ENCODE measurements at regions not wholly inside any gene's neighbourhood (a gene's known extent, or its start where the extent isn't known, plus 50 kb on each side); places are given as distances from the start of the nearest gene placed in this dataset.

GRCh38 chr12:83365317-83365716 is 678.6 kb downstream of the TMTC2 start:
- intact Hi-C loops (cut with DNase I), result no loop called here
- Histone ChIP-seq H3K27ac (no peak overlapping the region), H3K27me3 (ENCODE audit: low read depth) (no peaks in the 10 kb centered on the region), H3K4me3 (no peak overlapping the region), H3K36me3 (no peaks in the 10 kb centered on the region), H3K4me1 (no peaks in the 10 kb centered on the region), H3K9me3 (no peaks in the 10 kb centered on the region)
- ATAC-seq (no peak), DNase-seq (no peak)
- TF ChIP-seq, protein P1, sequence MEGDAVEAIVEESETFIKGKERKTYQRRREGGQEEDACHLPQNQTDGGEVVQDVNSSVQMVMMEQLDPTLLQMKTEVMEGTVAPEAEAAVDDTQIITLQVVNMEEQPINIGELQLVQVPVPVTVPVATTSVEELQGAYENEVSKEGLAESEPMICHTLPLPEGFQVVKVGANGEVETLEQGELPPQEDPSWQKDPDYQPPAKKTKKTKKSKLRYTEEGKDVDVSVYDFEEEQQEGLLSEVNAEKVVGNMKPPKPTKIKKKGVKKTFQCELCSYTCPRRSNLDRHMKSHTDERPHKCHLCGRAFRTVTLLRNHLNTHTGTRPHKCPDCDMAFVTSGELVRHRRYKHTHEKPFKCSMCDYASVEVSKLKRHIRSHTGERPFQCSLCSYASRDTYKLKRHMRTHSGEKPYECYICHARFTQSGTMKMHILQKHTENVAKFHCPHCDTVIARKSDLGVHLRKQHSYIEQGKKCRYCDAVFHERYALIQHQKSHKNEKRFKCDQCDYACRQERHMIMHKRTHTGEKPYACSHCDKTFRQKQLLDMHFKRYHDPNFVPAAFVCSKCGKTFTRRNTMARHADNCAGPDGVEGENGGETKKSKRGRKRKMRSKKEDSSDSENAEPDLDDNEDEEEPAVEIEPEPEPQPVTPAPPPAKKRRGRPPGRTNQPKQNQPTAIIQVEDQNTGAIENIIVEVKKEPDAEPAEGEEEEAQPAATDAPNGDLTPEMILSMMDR (IDR thresholded peaks at IDR 0.05), result no peak

DNA sequence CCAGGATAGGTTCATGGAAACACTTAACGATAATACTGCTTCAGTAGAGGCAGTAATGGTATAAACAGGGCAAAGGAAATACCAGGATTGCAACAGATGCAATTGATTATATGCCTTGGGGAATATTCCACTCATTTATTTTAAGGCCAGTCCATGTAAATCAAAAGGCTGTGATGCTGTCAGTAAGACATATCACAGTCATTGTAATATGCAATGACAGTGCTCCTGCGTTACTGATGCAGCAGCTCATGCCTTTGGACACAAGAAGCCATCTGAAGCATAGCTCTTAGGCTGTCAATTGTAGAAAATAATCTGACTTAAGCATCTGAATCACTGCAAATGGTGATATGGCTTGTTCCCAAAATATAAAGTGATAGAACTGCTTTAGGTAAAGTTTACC is 674.8 kb downstream of the TMTC2 start:
- Histone ChIP-seq H3K4me3 (no peak overlapping the region), H3K36me3 (no peaks in the 10 kb centered on the region), H3K9me3 (no peaks in the 10 kb centered on the region), H3K4me1 (no peaks in the 10 kb centered on the region), H3K27me3 (ENCODE audit: low read depth) (no peaks in the 10 kb centered on the region), H3K27ac (no peak overlapping the region)
- ATAC-seq (no peak), DNase-seq (no peak)
- intact Hi-C loops (cut with DNase I), result no loop called here
- TF ChIP-seq, protein P1 (IDR thresholded peaks at IDR 0.05), result no peak

- Histone ChIP-seq H3K9me3 (no peaks in the 10 kb centered on the region), H3K36me3 (no peaks in the 10 kb centered on the region), H3K27me3 (ENCODE audit: low read depth) (no peaks in the 10 kb centered on the region), H3K4me3 (no peak overlapping the region), H3K4me1 (no peaks in the 10 kb centered on the region), H3K27ac (no peak overlapping the region)
- TF ChIP-seq, protein P1 (IDR thresholded peaks at IDR 0.05), result no peak
- DNase-seq (no peak), ATAC-seq (no peak)
- intact Hi-C loops (cut with DNase I), result no loop called here
Observed at GRCh38 chr12:83361071-83361470, 674.4 kb downstream of the TMTC2 start.

GRCh38 chr12:83349907-83350611 is 663.4 kb downstream of the TMTC2 start:
- Histone ChIP-seq H3K27ac (no peak overlapping the region), H3K4me3 (no peak overlapping the region), H3K4me1 (no peaks in the 10 kb centered on the region), H3K36me3 (no peaks in the 10 kb centered on the region), H3K27me3 (ENCODE audit: low read depth) (no peaks in the 10 kb centered on the region), H3K9me3 (no peaks in the 10 kb centered on the region)
- DNase-seq (no peak), ATAC-seq (no peak)
- TF ChIP-seq, protein P1 (IDR thresholded peaks at IDR 0.05), result no peak
- intact Hi-C loops (cut with DNase I), result no loop called here

DNA sequence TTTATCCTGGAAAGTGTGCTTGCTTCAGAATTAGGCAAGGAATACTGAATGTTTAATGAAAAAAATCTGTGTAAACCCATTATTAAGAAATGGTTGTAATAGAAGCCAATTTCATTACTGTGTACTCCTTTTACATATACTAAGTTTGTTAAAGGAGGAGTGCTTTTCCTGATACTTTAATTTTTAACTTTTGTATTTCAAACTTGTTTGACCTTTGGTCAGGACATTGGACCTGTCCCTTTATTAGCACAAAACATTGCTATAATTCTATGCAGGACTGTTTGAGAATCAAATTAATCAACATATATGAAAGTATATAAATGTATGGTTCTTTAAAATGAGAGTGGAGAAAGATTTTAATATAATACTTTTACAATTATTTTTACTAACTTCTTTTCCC is 659.6 kb downstream of the TMTC2 start:
- no peaks in the 10 kb centered on the region for H3K36me3 ChIP-seq
- H3K4me3 ChIP-seq, result no peak overlapping the region
- no peak overlapping the region for H3K27ac ChIP-seq
- no peak for DNase-seq
- no peaks in the 10 kb centered on the region for H3K9me3 ChIP-seq
- no peaks in the 10 kb centered on the region for H3K27me3 ChIP-seq (ENCODE audit: low read depth)
- intact Hi-C loops (cut with DNase I), result no loop called here
- no peak for ATAC-seq
- TF ChIP-seq, protein P1 (IDR thresholded peaks at IDR 0.05), result no peak
- H3K4me1 ChIP-seq, result no peaks in the 10 kb centered on the region

Data from lower lobe of right lung (tissue), 2 donors.